ENCODE measurements at regions not wholly inside any gene's neighbourhood (a gene's known extent, or its start where the extent isn't known, plus 50 kb on each side); places are given as distances from the start of the nearest gene placed in this dataset.

- TF ChIP-seq POLR2A (IDR thresholded peaks at IDR 0.05): no peak
- TF ChIP-seq, protein P1, sequence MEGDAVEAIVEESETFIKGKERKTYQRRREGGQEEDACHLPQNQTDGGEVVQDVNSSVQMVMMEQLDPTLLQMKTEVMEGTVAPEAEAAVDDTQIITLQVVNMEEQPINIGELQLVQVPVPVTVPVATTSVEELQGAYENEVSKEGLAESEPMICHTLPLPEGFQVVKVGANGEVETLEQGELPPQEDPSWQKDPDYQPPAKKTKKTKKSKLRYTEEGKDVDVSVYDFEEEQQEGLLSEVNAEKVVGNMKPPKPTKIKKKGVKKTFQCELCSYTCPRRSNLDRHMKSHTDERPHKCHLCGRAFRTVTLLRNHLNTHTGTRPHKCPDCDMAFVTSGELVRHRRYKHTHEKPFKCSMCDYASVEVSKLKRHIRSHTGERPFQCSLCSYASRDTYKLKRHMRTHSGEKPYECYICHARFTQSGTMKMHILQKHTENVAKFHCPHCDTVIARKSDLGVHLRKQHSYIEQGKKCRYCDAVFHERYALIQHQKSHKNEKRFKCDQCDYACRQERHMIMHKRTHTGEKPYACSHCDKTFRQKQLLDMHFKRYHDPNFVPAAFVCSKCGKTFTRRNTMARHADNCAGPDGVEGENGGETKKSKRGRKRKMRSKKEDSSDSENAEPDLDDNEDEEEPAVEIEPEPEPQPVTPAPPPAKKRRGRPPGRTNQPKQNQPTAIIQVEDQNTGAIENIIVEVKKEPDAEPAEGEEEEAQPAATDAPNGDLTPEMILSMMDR (IDR thresholded peaks at IDR 0.05): no peak
Measured at GRCh38 chr5:61657010-61657409, 325.0 kb downstream of the ZSWIM6 start.

Measured in testis (tissue), 2 donors.